ENCODE measurements at regions not wholly inside any gene's neighbourhood (a gene's known extent, or its start where the extent isn't known, plus 50 kb on each side); places are given as distances from the start of the nearest gene placed in this dataset.
"Not testable (repeated sequence)": the region's sequence is repeated elsewhere in the genome, so short reads cannot be mapped to it uniquely, and the experiment has no call there.

DNA sequence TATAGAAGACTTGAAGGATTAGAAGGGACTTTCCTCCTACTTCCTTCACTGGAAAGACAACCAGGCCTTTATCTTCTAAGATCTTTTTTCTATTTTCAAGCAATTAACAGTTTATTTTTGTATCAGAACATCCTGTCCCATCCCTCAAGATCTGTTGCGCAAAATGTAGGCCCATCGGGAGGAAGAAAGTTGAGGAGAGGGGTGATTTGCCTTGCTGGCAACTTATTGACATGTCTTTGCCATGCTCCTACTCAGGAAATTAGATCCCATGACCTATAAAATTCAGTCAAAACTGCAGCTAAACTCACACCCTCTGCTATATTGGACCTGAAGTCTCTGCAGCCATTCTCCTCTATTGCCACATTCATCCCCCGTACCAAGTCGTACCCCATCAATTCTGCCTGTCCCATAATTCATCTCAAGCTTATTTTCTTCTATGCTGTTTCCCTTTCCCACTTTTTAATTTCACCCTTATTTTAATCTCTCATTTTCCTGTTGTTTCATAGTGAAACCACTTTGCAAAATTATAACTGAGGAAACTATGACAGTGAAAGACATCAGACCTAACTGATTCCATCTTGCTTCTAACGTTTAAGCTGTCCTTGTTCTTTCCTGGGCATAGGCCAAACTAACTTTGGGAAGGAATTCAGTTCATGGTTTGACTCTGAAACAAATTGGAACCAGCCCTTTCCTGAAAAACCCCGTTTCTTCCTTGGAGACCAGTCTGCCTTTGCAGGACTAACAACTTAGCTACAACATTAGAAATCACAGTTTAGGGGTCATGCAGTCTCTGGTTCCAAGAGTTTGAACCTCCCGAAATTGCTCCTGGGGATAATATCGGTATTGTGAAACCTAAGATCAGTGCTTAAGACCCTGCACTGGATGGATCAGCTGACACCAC, 195.7 kb upstream of the PTBP2 start:
- no peak for DNase-seq

DNA sequence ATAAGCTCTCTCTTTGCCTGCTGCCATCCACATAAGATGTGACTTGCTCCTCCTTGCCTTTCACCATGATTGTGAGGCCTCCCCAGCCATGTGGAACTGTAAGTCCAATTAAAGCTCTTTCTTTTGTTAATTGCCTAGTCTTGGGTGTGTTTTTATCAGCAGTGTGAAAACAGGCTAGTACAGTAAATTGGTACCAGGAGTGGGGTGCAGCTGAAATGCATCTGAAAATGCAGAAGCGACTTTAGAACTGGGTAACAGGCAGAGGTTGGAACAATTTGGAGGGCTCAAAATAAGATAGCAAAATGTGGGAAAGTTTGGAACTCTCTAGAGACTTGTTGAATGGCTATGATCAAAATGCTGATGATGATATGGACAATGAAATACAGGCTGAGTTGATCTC, 192.9 kb upstream of the PTBP2 start:
- not testable (repeated sequence) for DNase-seq

DNA sequence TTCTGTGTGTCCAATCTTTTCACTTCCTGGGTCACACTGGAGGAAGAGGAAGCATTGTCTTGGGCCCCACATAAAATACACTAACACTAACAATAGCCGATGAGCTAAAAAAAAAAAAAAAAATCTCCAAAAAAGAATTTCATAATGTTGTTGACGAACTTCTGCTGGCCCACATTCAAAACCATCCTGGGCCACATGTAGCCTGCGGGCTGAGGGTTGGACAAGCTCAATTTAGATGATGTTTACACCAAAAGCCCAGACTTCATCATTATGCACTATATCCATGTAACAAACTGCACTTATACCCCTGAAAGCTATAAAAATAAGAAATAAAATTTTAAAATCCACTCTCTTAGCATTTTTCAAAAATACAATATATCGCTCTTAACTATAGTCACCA, 187.8 kb upstream of the PTBP2 start:
- DNase-seq, result no peak

DNA sequence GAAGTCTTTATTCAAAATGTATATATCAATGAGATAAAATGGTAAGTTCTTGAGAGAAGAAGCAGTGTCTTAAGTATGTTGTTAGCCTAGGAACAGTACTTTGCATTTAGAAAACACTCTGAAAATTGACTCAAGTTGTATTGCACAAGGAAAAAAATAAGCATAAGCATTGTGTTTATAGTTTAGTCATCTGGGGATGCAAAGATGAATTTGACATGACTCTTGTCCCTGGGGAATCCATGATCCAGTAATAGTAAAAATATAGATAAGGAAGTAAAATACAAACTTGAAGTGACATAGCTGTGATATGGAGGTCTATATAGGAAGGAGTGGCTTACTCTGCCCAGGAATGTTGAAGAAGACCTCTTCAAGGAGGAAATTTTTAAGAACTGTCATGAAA, 185.0 kb upstream of the PTBP2 start:
- DNase-seq, result no peak

DNA sequence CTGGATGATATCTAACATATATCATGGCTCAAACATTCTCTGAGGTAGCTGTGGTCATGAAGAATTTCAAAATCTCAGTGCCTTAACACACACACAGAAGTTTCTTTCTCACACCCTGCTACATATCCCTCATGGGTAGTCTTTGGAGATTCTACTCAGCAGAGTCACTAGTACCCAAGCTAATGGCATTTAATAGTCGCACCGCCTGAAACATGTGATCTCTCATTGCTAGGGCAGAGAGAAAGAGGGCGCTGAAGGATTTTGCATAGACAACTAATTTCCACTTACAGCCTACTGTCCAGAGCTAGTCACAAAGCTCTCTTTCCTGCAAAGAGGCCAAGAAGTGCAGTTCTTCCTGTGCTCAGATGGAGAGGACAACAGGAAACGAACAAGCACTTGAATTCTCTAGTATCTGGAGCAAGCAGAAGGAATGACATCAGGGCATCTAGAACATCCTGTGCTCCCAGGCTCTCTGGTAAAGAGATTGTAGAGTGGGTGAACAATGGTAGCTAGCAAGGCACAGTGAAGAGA, 183.4 kb upstream of the PTBP2 start:
- DNase-seq, result peak in 1 of 2 experiments; percentile 1

DNA sequence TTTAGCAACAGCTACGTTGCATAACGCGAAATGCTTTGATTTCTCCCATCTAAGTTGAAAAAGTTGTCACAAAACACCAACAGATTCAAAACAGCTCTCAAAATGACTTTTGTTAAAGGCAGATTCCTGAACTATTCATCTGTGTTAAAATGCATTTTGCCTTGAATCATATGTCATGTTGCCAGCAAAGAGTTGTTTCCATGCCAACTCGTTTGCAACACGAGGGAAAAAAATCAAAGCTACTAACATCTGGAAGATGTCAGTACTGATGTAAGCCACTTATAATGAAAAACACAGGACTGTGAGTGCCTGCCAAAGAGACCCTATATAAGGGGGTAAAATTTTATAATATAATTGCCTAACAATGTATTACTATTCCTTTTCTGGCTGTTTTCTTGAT, 182.7 kb upstream of the PTBP2 start:
- no peak for DNase-seq

DNA sequence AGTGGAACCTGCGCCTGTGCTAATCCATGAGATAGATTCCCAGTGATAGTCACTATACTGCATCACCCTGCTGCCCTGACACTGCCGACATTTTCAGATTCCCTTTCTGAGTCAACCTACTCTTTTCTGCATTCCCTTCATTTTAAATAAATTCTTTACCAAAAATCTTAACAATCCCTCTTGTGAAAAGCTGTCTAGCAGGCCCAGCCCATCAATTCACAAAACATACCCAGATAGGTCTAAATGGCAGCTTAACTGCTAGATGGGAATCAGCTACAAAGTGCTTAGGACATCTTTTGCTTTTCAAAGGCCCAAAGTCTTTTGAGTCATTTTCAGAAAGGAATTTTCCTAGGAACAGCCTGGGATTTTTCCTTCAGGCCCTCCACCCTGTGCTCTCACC, 180.1 kb upstream of the PTBP2 start:
- no peak for DNase-seq

DNA sequence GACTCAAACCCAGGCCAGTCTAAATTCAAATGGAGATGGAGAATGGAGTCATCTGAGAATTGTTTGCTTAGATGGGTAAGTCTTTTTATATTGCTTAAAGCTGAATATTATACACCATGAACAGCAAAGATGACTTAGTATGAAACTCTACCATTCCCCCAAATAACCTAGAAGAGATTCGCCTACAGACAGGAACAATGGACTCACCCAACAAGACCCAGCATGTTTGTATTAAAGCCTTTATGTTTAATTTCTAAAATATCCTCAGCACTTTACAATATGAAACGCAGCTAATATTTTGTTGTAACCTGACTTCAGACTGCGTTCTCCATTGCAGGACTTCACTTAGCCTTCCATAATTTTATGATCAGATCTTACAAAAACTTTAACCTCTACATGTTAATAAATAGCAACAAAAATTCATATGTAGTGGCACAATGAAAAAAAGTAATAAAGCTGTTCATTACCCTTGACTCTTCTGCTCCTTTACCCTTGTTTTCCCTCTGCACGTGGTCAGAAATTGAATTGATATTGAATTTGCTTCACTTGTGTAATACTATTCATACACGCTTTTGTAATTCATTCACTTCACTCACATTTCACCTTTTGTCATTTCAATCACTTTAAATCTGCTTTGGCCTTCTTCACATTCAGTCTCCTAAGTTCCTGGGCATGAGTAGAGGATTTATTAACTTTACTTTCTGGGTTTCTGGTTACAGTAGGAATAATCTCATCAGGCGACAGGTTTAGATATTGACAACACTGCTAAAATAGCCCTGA, 177.3 kb upstream of the PTBP2 start:
- DNase-seq, result no peak

DNA sequence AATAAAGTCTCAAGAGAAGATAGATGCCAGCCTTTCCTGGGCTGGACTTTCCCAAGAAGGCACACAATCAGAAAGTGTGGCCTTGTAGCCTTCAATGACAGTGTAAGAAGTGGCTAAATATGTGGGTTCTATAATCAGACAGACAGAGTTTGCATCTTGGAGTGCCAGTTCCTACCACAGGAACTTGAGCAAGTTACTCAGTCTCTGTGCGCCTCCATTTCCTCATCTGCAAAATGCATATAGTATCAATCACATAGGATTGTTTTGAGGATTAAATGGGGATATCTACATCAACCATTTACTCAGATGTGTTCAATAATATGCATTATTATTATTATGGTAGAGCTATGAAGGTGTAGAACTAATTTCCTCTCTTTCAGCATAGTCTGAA, 176.8 kb upstream of the PTBP2 start:
- DNase-seq, result peak; percentile 52 to 65

DNA sequence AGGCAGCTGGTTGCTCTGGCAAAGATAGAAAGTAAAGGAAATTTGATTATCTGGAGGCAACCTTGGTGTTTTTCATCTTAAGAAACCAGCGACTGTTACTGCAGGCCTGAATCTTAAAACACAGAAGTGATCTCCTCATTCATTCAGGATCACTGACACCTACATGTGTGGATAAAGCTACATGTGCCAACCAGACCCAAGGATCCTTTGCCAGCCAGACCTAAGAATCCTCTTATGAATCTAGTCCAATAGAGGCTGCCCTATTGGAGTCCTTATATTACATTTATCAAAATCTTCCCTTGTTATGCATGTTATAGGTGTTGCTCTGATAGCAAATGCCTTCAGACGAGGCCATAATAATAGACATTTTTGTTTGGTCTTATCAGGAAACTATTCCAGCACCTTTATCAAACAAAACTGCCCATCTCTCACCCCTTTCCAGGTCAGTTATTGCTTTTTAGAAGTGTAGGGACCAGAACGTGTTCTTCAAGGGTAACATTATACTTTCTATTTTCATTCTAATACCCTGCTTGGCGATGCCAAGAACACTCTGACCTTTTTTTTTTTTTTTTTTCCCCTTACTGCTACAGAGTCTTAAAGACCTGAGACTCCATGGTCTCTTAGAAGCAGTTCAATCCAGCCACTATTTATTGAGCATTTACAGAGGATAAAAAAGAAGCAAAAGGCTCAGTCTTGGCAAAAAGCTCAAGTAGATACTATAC, 175.5 kb upstream of the PTBP2 start:
- DNase-seq, result no peak

DNA sequence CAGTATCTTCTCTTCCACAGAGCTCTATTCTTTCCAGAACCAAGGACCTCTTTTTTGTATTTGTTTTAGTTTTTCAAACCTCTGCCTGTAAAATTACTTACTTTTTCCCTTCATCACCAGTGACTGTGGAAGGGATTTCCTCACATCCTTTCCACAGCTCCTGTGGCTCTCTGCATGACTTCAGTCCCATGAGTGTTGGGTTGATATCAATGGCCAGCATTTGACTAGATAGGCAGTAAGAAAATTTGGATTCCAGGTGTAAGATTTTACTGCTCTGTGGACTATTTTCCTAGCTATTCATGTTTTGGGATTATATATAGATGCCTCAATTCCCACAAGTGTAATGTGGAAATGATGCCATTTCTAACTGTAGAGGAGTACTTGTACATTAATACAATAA, 171.5 kb upstream of the PTBP2 start:
- no peak for DNase-seq

DNA sequence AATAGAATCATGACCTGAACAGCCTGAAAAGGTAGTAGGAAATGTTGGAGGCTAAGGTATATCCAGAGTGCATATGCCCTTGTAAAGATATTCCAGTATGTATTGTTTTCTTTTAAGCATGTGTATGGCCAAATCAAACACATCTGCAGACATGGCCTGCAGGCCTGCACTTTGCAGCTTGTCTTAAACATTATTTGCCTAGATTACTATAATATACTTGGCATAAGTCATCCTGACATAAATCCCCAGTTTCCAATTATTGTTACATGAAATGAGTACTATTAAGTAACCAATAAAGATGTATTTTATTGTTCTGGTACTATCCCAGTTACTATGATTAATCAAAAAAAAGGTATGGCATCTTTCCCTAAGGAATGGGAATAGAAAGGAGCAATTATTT, 169.1 kb upstream of the PTBP2 start:
- DNase-seq, result no peak

DNA sequence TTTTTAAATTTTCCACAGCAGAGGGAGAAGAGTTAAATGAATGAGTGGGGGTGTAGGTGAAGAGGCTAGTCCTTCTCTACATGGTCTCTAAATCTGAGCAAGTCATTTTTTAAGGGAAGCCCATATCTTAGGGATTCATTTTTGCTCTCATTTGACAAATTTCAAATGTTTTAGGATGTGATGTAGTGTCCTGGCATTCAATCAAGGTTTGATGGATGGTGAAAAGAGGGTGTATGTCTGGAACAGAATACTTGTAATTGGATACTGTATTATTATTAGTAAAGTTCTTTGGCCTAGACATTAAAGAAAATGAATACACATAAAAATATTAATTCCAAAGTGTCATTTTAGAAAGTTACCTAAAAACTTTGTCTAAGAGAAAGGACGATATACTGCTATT, 167.8 kb upstream of the PTBP2 start:
- no peak for DNase-seq

DNA sequence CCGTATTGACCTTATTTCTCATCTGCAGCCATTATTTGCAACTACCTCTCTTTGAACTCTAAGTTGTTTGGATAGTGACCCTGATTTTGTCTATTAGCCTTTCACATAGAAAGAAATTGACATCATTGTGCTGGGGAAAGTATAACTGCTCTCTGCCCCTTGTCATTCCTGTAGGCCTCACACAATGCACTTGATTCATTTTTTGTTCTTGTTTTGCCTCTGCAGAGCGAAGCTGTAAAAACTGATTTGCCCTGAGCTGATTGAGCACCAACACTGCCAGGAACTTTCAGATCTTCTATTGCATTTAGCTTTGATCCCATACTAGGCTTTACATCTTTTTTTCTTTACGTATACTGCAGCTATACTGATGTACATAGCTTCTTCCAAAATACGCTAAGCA, 167.2 kb upstream of the PTBP2 start:
- no peak for DNase-seq

DNA sequence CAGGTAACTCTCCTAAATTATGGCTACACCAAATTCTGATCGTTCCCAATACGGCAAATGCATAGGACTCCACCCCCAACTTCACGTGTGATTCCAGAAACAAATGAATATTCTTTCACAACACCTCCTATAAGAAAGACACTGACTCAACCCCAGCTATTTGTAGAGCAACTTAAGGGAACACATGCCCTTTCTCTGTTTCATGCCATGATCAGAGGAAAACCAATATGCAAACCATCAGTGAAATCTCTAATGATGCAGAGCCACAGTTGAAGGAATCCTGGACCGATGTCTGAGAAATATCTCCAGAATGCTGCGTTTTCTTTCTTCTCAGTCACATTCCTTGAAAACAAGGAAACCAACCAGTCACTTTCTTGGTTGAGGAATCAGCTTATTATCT, 164.2 kb upstream of the PTBP2 start:
- no peak for DNase-seq

DNA sequence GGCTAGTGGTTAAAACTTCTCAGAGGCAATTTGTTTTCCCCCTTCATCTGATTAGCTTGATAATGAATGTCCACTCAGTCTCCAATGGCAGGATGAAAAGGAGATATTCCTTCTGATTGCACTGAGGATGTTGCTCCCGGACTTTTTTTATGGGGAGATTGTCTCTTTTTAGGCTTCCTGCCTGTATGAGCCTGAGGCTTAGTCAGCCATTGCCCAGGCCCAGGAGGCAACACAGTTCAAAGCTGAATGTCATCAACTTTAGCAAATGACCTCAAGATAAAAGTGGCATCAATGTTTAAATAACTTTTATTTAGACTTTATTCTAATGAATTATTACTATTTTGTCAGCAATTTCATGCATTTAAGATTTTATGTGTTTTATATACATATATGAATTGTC, 162.9 kb upstream of the PTBP2 start:
- DNase-seq, result no peak

DNA sequence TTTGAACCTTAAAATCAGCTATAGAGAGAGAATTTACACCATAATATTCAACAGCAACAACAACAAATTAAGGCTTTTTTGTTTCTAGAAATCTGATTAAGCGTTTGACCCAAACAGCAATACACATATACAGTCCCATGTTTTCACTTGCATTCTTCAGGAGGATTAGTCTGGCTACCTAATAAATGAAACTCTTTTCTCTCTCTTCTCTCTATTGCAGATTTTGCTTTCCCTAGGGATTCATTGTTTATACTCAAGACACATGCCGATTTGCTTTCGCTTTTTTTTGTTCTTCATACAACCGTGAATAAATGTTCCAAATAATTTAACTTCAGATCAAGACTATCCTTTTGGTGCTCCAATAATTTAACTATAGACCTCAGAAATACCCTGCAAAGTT, 162.4 kb upstream of the PTBP2 start:
- DNase-seq, result no peak

DNA sequence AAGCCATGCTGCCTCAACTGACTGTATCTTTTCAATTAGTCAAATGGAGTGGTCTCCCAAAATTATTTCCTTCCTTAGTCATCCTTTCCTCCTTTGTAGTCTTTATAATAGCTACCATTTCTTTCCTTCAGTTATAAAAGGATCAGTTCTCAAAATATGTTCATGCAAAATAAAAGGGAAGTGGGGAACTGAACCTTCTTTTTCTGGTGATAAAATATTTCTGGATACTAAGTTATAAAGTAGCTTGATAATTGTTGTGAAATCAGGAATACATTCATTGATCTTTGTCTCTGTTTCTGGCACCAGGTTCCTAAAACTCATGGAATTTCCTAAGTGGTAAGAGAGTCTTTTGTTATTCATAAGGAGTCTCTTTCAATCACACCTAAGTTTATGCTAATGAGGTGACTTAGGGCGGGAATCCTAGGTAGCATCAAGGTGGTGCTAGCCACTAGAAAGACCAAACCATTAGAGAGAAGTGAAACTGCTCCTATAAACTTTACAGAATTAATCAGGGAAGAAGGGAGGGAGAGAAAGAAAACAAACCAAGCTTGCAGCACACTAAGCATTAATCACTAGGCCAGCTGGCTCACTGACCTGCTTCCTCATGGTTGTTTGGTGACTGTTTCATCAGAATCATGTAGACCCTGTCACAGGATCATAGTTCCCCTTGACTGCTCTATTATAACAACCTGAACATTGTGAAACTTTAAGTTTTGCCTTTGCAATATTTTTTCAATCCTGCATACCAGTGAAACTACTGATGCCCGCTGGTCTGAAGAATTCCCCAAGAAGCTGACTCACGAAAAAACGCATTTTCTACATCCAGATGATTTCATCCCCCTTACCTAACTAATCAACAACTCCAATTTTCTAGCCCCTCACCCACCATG, 161.6 kb upstream of the PTBP2 start:
- DNase-seq, result peak; percentile 85 to 89

DNA sequence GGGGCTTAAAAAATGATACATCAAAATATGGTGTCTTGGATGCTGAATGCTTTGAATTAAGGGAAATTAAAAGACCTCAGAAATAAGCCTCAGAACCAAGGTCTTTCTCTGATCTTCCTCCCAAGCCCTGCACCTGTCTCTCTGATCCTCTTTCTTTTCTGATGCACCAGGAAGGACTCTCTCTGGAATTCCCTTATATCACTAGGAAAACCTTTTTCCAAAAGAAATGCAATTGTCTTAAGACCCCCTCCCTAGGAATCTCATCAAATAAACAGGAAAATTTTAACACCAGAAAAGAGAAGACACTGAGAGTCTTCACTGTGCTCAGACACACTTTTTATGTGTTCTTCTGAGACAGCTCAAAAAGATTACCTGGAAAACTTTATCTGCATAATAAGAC, 159.5 kb upstream of the PTBP2 start:
- DNase-seq, result no peak

DNA sequence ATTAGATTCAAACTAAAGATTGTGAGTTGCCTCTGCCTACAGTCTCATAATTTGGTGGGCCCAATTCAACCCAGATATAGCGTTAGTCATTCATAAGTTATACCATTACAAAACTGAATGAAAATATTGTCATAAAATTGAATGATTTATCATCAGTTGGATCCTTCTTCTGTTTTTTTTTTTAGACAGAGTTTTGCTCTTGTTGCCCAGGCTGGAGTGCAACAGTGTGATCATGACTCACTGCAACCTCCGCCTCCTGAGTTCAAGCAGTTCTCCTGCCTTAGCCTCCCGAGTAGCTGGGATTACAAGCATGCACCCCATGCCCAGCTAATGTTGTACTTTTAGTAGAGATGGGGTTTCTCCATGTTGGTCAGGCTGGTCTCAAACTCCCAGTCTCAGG, 157.2 kb upstream of the PTBP2 start:
- DNase-seq, result not testable (repeated sequence)

DNA sequence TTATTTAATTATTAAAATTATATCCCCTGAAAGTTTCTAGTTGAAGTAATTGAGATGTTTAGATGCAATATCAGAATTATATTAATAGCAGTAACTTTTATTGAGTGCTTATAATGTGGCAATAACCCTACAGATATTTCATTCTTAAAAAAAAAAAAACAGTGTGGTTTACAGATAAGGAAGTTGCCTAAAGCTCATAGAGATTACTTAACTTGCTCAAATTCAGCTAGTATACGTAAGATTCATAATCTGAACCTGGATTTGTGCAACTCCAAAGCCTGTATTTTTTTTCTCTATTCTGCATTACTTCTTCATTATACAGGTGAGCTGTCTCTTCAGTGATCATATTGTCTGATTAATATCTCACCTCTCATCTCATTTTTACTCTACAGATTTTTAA, 156.0 kb upstream of the PTBP2 start:
- DNase-seq, result peak; percentile 75 to 90

DNA sequence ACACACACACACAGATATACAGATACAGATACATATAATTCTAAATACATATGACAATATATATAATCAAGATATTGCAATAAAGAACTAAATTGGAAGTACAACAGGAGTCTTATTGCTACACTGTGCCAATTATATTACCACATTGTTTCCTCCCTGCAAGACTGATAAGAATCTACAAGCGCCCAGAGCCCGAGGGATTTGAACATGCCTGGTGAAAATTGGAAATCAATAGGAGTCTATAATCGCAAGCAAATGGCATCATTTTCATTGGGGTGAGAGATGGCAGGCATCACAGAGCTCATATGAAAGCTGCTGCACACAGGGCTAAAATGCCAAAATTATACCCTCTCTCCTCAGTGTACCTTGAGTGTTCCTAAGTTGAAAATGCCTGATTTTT, 152.9 kb upstream of the PTBP2 start:
- no peak for DNase-seq
